ENCODE measurements at regions not wholly inside any gene's neighbourhood (a gene's known extent, or its start where the extent isn't known, plus 50 kb on each side); places are given as distances from the start of the nearest gene placed in this dataset.
"Not testable (repeated sequence)": the region's sequence is repeated elsewhere in the genome, so short reads cannot be mapped to it uniquely, and the experiment has no call there.

GRCh38 chr7:4383584-4383983, 298.5 kb upstream of the FOXK1 start:
- no peak for DNase-seq
- Histone ChIP-seq H3K4me1 (no peaks in the 10 kb centered on the region), H3K9me3 (peaks cover 0 to 26% (median 15%) of the 10 kb centered on the region in 8 donors), H3K27ac (no peak overlapping the region), H3K36me3 (no peaks in the 10 kb centered on the region), H3K4me3 (no peak overlapping the region), H3K27me3 (replicated peaks in 1 of 7) (peaks cover 0 to 9% (median 0%) of the 10 kb centered on the region in 7 donors)
- TF ChIP-seq CTCF (IDR thresholded peaks at IDR 0.05 in 8 of 11, conservative IDR thresholded peaks at IDR 0.05 in 3 of 11), result no peak
- no peak for TF ChIP-seq POLR2AphosphoS5 (IDR thresholded peaks at IDR 0.05)
- TF ChIP-seq POLR2A (IDR thresholded peaks at IDR 0.05), result no peak
- 83 to 90% (median 85%) methylated on average over 12 of the region's 12 CpGs for WGBS, 5 donors
- intact Hi-C loops (cut with DNase I; ENCODE audit: low total_unique reads), result no loop called here

GRCh38 chr7:4386190-4386589, 295.9 kb upstream of the FOXK1 start:
- 80 to 89% (median 84%) methylated on average over 6 of the region's 6 CpGs for WGBS, 5 donors
- TF ChIP-seq POLR2AphosphoS5 (IDR thresholded peaks at IDR 0.05) (no peak), POLR2A (IDR thresholded peaks at IDR 0.05) (no peak), CTCF (IDR thresholded peaks at IDR 0.05 in 8 of 11, conservative IDR thresholded peaks at IDR 0.05 in 3 of 11) (no peak)

GRCh38 chr7:4391103-4391502, 291.0 kb upstream of the FOXK1 start:
- intact Hi-C loops (cut with DNase I; ENCODE audit: low total_unique reads); H3K27ac ChIP-seq; H3K4me1 ChIP-seq; H3K27me3 ChIP-seq (replicated peaks in 1 of 7); H3K4me3 ChIP-seq; DNase-seq; H3K36me3 ChIP-seq: not testable (repeated sequence)
- H3K9me3 ChIP-seq, result peaks cover 0 to 34% (median 13%) of the 10 kb centered on the region in 8 donors

More at GRCh38 chr7:4386190-4386589, 295.9 kb upstream of the FOXK1 start:
- Histone ChIP-seq H3K4me1 (no peaks in the 10 kb centered on the region), H3K9me3 (peaks cover 0 to 20% (median 0%) of the 10 kb centered on the region in 8 donors), H3K27ac (no peak overlapping the region), H3K27me3 (replicated peaks in 1 of 7) (peaks cover 0 to 9% (median 0%) of the 10 kb centered on the region in 7 donors), H3K36me3 (no peaks in the 10 kb centered on the region), H3K4me3 (no peak overlapping the region)
- intact Hi-C loops (cut with DNase I; ENCODE audit: low total_unique reads), result no loop called here
- DNase-seq, result no peak

GRCh38 chr7:4394736-4395135, 287.4 kb upstream of the FOXK1 start:
- WGBS, 5 donors, result 63 to 78% (median 71%) methylated on average over 5 of the region's 5 CpGs
- H3K4me3 ChIP-seq, result no peak overlapping the region
- TF ChIP-seq POLR2AphosphoS5 (IDR thresholded peaks at IDR 0.05) (no peak), POLR2A (IDR thresholded peaks at IDR 0.05) (no peak), CTCF (IDR thresholded peaks at IDR 0.05 in 8 of 11, conservative IDR thresholded peaks at IDR 0.05 in 3 of 11) (no peak)
- no peaks in the 10 kb centered on the region for H3K4me1 ChIP-seq
- intact Hi-C loops (cut with DNase I; ENCODE audit: low total_unique reads), result no loop called here
- DNase-seq, result no peak
- H3K27me3 ChIP-seq (replicated peaks in 1 of 7), result no peaks in the 10 kb centered on the region
- H3K36me3 ChIP-seq, result no peaks in the 10 kb centered on the region
- peaks cover 0 to 24% (median 12%) of the 10 kb centered on the region in 8 donors for H3K9me3 ChIP-seq
- no peak overlapping the region for H3K27ac ChIP-seq

GRCh38 chr7:4399121-4399520, 283.0 kb upstream of the FOXK1 start:
- no peaks in the 10 kb centered on the region for H3K4me1 ChIP-seq
- no peak overlapping the region for H3K27ac ChIP-seq
- no peak overlapping the region for H3K4me3 ChIP-seq
- no peak for DNase-seq
- intact Hi-C loops (cut with DNase I; ENCODE audit: low total_unique reads), result no loop called here
- H3K9me3 ChIP-seq, result peaks cover 0 to 23% (median 7%) of the 10 kb centered on the region in 8 donors
- 88 to 93% (median 90%) methylated on average over 4 of the region's 4 CpGs for WGBS, 5 donors
- TF ChIP-seq POLR2AphosphoS5 (IDR thresholded peaks at IDR 0.05), result no peak
- TF ChIP-seq POLR2A (IDR thresholded peaks at IDR 0.05), result no peak
- H3K36me3 ChIP-seq, result no peaks in the 10 kb centered on the region
- H3K27me3 ChIP-seq (replicated peaks in 1 of 7), result no peaks in the 10 kb centered on the region
